IPS-18a (cell line): ENCODE measurements at regions not wholly inside any gene's neighbourhood (a gene's known extent, or its start where the extent isn't known, plus 50 kb on each side); places are given as distances from the start of the nearest gene placed in this dataset.
"Not testable (repeated sequence)": the region's sequence is repeated elsewhere in the genome, so short reads cannot be mapped to it uniquely, and the experiment has no call there.

ENCODE experiments used
- H3K27ac ChIP-seq: one replicate; pipeline ENCODE4 v1.5.1; 2013; ENCODE audit warnings: low read length
- H3K27me3 ChIP-seq: one replicate; pipeline ENCODE4 v1.6.1; 2013; ENCODE audit warnings: mild to moderate bottlenecking, low read length; ENCODE audit not compliant: control insufficient read depth, insufficient read depth
- H3K36me3 ChIP-seq: one replicate; pipeline ENCODE4 v1.6.1; 2013; ENCODE audit warnings: low read depth, low read length; ENCODE audit not compliant: control insufficient read depth
- H3K4me1 ChIP-seq: one replicate; pipeline ENCODE4 v1.6.1; 2013; ENCODE audit warnings: low read depth, low read length; ENCODE audit not compliant: control insufficient read depth
- H3K4me3 ChIP-seq: one replicate; pipeline ENCODE4 v1.5.1; 2013; ENCODE audit warnings: low read length
- H3K9ac ChIP-seq: one replicate; pipeline ENCODE4 v1.6.1; 2013; ENCODE audit warnings: mild to moderate bottlenecking, low read length, moderate library complexity
- H3K9me3 ChIP-seq: one replicate; pipeline ENCODE4 v1.6.1; 2013; ENCODE audit warnings: low read depth, low read length; ENCODE audit not compliant: control insufficient read depth

- Histone ChIP-seq H3K9ac (no peak overlapping the region), H3K36me3 (no peaks in the 10 kb centered on the region), H3K4me1 (no peaks in the 10 kb centered on the region), H3K27ac (no peak overlapping the region), H3K4me3 (no peak overlapping the region), H3K27me3 (no peaks in the 10 kb centered on the region), H3K9me3 (no peaks in the 10 kb centered on the region)
Measured at GRCh38 chr7:84722086-84722485, 464.8 kb downstream of the SEMA3D start.

DNA sequence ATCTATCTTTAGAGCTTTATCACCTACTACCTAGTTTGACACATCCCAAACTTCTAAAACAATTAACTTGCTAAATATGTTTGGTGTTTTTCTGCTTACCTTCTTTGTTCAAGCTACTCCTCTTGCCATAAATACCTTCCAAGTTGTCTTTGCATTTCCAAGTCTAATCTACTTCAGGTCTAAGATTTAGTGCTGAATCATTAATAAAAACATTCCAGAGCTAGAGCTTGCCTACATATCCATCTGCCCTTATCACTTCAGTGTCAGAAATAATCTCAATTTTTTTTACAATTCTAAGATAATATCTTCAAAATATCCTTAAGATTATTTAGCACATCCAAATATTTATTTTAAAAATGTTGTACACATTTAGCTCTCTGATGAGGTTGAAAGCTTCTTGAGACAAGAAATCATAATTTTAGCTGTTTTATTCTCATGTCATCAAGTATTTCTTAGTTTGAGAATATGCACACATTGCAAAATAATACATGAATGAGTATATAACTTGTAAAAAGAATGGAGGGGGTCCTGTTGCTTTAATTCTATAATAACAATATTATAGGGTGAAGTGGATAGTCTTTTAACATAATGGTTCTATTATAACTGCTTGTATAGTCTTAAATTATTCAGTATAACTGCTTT, 466.3 kb downstream of the SEMA3D start:
- no peak overlapping the region for H3K4me3 ChIP-seq
- H3K36me3 ChIP-seq, result no peaks in the 10 kb centered on the region
- H3K9ac ChIP-seq, result no peak overlapping the region
- no peaks in the 10 kb centered on the region for H3K9me3 ChIP-seq
- no peaks in the 10 kb centered on the region for H3K4me1 ChIP-seq
- no peak overlapping the region for H3K27ac ChIP-seq
- H3K27me3 ChIP-seq, result no peaks in the 10 kb centered on the region

DNA sequence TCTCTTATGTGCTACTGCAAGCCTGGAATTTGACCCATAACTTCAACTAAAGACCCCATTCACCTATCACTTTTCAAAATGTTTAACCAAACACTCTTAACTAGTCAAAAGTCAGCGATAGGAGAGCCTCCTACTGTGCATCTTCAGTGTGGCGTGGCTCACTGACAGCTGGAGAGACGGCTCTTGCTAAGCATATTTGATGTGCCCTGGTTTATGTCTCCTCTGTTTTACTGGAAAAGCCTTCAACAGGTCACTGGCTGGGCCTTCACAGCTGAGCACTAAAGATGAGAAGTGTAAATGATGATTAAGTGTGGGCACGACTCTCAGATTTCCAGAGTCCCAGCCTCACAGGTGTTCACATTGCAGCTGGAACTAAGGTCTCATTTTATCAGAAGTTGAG, 472.1 kb downstream of the SEMA3D start:
- H3K9me3 ChIP-seq, result no peaks in the 10 kb centered on the region
- no peak overlapping the region for H3K4me3 ChIP-seq
- H3K4me1 ChIP-seq, result no peaks in the 10 kb centered on the region
- H3K27me3 ChIP-seq, result no peaks in the 10 kb centered on the region
- H3K36me3 ChIP-seq, result no peaks in the 10 kb centered on the region
- no peak overlapping the region for H3K27ac ChIP-seq
- H3K9ac ChIP-seq, result no peak overlapping the region

DNA sequence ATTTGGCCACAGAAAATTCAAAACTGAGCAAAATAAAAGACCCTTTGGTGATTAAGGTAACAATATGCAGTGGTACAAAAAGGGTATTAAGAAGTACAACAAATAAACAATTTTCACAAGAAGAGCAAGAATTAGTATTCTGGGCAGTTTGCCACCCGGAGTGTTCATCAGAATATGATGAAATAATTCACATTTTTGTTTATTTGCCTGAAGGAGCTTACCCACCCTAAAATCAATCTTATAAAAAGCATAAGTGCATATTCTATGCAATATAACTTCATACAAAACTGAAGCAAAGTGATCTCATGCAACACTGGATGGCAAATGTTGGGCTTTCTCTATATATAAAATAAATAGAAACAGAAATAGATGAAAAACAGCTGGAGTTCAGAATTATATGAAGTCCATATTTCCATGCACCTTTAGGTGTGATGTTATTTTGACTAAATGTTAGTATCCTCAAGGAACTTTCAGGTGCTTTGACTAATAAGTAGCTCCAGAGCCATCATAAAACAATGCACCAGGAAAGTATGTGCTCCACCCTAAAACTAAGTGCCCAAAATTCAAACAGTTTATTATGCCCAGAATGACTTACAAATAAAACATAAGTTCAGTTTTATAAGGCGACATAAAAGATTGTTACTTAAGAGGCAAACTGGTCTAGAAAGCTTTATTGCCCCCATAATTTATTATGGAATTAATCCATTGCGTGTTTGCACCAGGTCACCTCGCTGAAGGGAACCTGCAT, 474.3 kb downstream of the SEMA3D start:
- Histone ChIP-seq H3K4me3 (no peak overlapping the region), H3K27me3 (no peaks in the 10 kb centered on the region), H3K36me3 (no peaks in the 10 kb centered on the region), H3K27ac (no peak overlapping the region), H3K9ac (no peak overlapping the region), H3K9me3 (no peaks in the 10 kb centered on the region), H3K4me1 (no peaks in the 10 kb centered on the region)

DNA sequence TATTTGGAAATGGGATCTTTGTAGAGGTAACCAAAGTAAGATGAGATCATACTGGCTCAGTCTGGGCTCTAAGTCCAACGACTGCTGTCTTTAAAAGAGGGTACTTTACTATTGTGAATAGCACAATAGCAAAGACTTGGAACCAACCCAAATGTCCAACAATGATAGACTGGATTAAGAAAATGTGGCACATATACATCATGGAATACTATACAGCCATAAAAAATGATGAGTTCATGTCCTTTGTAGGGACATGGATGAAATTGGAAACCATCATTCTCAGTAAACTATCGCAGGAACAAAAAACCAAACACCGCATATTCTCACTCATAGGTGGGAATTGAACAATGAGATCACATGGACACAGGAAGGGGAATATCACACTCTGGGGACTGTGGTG, 476.3 kb downstream of the SEMA3D start:
- not testable (repeated sequence) for H3K9ac ChIP-seq, H3K9me3 ChIP-seq, H3K27me3 ChIP-seq, H3K27ac ChIP-seq, H3K4me3 ChIP-seq, H3K36me3 ChIP-seq, H3K4me1 ChIP-seq

DNA sequence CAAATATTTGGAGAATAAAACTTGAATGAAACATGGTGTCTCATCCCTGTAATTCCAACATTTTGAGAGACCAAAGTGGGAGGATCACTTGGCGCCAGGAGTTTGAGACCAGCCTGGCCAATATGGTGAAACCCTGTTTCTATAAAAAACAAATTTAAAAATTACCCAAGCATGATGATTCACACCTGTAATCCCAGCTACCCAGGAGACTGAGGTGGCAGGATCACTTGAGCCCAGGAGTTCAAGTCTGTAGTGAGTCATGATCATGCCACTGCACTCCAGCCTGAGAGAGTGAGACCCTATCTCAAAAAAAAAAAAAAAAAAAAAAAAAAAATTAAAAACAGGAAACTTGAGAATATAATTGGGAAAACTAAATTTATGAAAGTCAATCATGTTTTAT, 481.1 kb downstream of the SEMA3D start:
- no peak overlapping the region for H3K9ac ChIP-seq

DNA sequence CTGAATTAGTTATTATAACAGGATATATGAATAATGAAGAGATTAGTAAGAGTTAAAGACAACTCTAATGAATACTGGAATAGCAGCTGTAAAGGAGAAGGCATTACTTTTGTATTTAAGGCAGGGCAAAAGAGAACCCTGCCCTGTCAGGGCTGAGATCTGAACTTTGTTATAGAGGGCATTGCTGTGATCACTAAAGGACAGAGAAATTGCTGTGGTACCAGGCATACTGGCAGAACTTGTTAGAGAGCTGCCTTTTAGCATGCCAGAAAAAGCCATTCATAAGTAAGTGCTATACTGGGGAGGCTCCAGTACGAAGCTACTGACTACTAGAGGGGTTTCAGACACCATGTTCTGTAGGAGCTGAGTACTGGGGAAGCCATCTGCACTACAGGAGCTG, 481.8 kb downstream of the SEMA3D start:
- Histone ChIP-seq H3K9me3 (no peaks in the 10 kb centered on the region), H3K4me1 (no peaks in the 10 kb centered on the region), H3K27me3 (no peaks in the 10 kb centered on the region), H3K9ac (no peak overlapping the region), H3K4me3 (no peak overlapping the region), H3K36me3 (no peaks in the 10 kb centered on the region), H3K27ac (no peak overlapping the region)

More for the DNA sequence above, 481.1 kb downstream of the SEMA3D start:
- no peaks in the 10 kb centered on the region for H3K4me1 ChIP-seq
- H3K4me3 ChIP-seq, result no peak overlapping the region
- no peaks in the 10 kb centered on the region for H3K9me3 ChIP-seq
- H3K27ac ChIP-seq, result no peak overlapping the region
- no peaks in the 10 kb centered on the region for H3K36me3 ChIP-seq
- H3K27me3 ChIP-seq, result no peaks in the 10 kb centered on the region

DNA sequence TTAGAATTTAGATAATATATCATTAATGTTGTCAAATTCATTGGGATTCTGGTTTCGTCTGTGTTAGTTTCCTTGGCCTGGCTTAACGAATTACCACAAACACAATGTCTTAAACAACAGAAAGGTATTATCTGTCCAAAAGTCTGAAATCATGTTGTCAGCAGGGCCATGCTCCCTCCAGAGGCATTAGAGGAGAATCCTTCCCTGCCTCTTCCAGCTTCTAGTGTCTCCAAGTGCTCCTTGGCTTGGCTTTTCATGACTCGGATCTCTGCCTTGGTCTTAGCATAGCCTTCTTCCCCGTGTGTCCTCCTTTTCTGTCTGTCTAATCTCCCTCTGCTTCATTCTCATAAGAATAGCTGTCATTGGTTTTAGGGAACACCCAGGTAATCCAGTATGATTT, 482.5 kb downstream of the SEMA3D start:
- Histone ChIP-seq H3K4me3 (no peak overlapping the region), H3K36me3 (no peaks in the 10 kb centered on the region), H3K4me1 (no peaks in the 10 kb centered on the region), H3K27ac (no peak overlapping the region), H3K9ac (no peak overlapping the region), H3K9me3 (no peaks in the 10 kb centered on the region), H3K27me3 (no peaks in the 10 kb centered on the region)

- Histone ChIP-seq H3K27me3 (no peaks in the 10 kb centered on the region), H3K9me3 (no peaks in the 10 kb centered on the region), H3K9ac (no peak overlapping the region), H3K4me1 (no peaks in the 10 kb centered on the region), H3K27ac (no peak overlapping the region), H3K36me3 (no peaks in the 10 kb centered on the region), H3K4me3 (no peak overlapping the region)
Measured at GRCh38 chr7:84701524-84702306, 485.1 kb downstream of the SEMA3D start.

GRCh38 chr7:84700563-84701370, 486.1 kb downstream of the SEMA3D start:
- Histone ChIP-seq H3K9me3 (no peaks in the 10 kb centered on the region), H3K27me3 (no peaks in the 10 kb centered on the region), H3K27ac (no peak overlapping the region), H3K9ac (no peak overlapping the region), H3K4me3 (no peak overlapping the region), H3K36me3 (no peaks in the 10 kb centered on the region), H3K4me1 (no peaks in the 10 kb centered on the region)

GRCh38 chr7:84697506-84697905, 489.4 kb downstream of the SEMA3D start:
- H3K27ac ChIP-seq, result no peak overlapping the region
- no peaks in the 10 kb centered on the region for H3K4me1 ChIP-seq
- H3K9me3 ChIP-seq, result no peaks in the 10 kb centered on the region
- no peak overlapping the region for H3K4me3 ChIP-seq
- H3K27me3 ChIP-seq, result no peaks in the 10 kb centered on the region
- H3K9ac ChIP-seq, result no peak overlapping the region
- H3K36me3 ChIP-seq, result no peaks in the 10 kb centered on the region
